Hematopoietic multipotent progenitor cell treated with erythropoietin and hydrocortisone succinate and interleukin-3 and kit ligand, for 15 days (in vitro differentiated cells): ENCODE measurements at regions not wholly inside any gene's neighbourhood (a gene's known extent, or its start where the extent isn't known, plus 50 kb on each side); places are given as distances from the start of the nearest gene placed in this dataset.

Experiments used
- DNase-seq: peaks from one replicate; pipeline ENCODE4 v3.0.0-alpha.2; 2015; ENCODE audit warnings: low spot score

DNA sequence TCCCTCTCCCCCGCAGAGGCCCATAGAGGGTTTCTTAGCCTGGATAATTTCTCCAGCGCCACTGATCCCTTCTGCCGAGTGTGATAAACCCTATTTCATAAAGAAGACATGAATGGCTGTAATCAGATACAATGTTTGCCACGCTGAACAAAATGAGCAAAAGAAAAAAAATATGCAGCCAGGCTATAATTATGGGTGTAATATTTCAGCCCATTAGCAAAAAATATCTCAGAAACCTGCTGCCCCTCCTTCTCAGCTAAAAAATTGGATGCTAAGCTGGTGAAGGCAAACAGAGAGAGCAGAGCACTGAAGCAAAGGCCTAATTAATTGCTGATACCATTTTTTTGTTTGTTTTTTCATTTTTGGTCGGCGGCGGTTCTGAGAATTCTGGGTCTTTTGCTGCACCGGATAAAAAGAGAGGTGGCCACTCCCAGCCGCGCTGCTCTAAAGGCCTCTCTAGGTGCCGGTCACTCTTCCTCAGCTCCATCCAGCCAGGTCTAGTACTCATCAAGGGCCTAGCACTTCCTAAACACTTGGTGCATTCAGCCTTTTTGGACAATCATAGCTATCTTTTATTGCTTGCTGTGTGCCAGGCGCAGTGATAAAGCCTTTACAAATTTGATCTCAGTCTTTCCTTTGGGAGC lies 128.7 kb upstream of the TLE3 start:
- DNase-seq: no peak

DNA sequence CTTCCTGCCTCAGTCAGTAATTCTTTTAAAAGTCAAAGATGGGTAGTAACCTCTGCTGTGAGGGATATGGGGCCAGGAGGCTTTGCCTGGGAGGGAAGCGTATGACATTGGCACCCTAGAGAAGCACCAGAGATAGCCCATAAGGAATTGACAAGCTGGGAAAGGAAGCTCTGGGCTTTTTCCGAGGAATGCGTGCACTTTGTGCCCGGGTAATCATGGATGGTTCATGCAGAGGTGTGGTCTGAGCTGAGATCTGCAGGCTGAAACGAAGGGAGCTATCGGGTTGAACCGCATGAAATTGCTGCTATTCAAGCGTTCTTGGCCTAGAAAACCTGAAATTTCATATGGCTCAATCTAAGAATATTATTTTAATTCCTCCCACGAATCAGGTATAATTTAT lies 127.7 kb upstream of the TLE3 start:
- DNase-seq: no peak

DNA sequence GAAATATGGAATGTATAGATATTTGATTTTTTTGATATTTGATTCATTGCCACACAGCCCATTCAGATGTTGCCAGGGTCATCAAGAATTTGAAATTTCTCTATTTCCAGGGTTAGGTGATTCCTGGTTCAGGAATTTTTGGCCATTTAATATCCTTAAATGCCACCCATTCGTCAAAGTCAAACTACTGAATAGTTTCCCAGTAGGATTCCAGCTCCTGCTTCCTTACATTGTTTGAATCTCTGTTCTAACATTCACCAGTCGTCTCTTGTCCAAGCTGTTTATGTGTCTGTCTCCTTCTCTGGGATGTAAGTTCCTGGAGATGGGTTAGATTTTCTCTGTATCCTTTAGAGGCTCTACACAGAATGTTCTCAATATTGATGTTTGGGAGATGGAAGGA lies 124.9 kb upstream of the TLE3 start:
- no peak for DNase-seq

DNA sequence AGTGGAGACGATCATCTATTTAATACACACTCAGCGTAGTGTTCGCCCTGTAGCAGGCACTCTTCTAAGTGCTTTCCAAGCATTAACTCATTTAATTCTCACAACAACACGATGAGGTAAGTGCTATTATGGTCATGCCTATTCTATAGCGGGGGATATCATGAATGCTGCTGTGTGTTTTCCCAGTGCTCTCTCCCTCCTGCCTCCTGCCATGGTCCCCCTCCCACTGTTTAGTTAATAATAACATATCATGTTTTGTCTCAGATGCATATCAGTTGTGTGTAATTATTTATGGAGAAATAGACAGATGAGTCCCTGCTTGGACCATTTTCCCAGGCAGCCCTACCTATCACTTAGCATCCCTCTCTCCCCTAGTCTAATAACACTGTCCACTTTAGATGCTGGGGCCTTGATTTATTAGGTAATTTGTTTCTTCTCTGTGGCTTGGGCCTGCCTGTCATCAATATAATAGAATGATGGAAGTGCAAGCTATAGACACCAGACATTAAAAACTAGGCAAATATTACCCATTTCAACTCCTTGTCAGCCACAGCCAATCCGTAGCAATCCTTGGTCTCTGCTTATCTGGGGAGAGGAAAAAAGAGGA lies 122.9 kb upstream of the TLE3 start:
- no peak for DNase-seq

DNA sequence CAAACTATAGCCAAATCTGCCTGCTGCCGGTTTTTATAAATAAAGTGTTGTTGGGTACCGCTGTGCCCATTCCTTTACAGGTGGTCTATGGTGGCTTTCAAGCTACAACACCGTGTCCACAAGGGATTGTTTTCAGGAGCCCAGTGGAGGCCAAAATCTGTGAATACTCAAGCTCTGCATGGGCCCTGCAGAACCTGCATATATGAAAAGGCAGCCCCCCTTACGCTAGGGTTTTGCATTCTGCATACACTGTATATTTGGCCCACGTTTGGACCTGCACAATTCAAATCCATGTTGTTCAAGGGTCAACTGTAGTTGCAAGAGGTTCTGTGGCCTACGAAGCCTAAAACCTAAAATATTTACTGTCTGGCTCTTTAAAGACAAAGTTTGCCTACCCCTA lies 122.2 kb upstream of the TLE3 start:
- DNase-seq: no peak

DNA sequence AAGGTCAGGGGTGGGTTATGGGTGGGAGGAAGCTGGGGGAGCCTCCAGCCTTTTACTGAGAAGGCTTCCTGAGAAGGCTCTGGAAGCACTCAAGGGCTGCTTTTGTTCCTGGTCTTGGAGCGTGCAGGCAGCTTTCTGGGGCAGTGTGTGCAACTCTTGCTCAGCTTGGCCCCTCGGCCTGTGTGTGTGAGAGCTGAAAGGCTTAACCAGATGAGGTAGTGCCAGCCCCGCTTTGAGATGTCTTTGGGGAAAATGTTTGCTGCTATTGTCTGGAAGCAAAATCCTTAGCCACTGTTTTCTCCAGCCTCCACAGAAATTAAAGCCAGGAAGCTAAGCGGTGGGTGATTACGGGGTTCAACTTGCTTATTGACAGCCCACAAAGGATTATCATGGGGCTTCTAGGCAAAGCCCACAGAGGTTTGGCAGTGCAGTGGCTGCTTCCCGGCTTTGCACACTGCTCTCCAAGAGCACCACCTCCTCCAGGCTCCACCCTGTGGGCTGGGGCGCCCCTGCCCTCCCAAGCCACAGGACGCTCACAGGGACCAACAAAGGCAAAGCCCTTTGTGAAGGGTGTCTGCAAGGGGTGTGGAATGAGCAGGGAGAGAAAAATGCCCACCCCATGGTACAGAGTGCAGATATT lies 121.7 kb upstream of the TLE3 start:
- DNase-seq: no peak

DNA sequence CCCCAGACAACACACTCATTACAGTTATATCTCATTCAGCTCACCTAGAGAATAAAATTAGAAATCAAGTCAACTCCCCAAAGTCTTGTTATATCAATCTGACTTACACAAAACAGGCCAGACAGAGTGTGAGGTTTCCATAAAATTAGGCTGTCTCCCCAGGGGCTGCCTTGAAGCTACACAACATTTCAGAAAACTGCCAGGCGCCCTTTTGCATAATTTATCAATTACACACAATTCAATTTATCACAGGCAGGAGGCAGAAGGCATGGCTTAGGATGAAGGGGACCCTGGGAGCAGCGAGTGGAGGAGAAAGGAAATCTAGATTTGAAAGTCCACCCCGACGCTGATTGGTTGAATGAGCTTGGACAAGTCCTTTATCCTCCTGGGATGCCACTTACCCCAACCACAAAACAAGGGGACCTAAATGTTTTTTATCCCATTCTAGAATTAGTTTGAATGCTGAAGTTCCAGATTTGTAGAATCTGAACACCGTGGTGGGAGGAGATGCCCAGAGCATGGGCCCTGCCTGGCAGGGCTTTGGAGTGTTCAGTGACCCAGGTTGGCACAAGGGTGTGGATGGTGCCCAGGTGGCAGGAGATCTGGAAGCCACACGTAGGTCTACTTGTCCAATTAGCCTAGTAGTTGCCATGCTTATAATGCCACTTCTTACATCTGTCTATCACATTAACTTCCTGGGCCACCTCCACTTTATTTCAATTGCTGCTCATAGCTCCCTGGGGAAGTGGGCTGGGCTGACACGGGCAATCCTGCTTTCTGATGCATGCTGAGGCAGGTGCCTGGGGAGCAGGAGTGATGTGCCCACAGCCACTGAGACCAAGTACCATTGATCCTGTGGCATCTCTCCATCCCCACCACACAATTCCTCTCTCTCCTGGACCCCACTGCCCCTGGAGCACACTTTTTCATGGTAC lies 119.8 kb upstream of the TLE3 start:
- no peak for DNase-seq

DNA sequence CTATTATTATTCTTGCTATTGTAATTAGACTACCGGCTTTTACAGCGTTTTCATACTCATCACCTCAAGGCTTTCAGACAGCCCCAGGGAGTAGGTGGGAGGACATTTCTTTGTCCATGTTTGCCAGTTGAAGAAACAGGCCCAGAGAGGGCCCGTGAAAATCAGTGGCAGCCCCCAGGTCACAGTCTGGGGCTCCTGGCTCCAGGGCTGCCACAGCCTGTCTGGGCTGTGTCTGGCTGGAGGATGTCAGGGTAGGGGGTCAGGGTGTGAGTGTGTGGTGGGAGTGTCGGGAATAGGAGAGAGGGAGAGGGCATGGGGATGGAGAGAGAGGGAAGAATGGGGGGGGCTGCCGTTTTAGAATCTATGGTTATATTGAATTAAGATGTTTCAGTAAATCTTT lies 118.2 kb upstream of the TLE3 start:
- DNase-seq: no peak

DNA sequence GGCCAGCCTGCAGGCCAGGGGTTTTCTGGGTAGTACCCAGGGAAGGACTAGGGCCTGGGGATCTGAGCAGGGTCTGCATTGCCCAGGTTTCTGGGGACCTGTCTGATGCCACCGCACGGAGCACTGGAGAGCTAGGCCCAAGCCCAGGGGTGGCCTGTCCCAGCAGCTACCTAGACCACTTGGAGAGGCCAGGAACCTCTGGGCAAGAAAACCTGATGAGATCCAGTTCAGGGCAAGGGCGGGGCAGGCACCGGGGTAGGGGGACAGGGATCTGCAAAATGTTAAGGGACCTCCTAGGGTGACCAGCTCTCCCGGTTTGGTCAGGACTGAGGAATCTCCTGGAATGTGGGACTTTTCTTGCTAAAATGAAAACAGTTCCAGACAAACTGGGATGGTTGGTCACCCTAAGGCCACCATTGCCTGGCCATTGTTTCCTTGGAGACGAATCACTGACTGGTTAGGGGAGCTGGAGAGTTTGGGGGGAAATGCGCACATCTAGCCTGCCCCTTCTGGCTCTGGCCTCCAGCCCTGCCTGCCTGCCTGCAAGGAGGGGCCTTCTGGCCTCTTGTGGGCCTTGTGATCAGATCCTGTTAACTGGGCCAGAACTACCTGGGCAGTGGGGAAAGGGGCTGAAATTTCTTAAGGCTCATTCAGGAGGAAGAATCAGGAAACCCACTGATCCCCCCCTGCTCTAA lies 117.4 kb upstream of the TLE3 start:
- no peak for DNase-seq

DNA sequence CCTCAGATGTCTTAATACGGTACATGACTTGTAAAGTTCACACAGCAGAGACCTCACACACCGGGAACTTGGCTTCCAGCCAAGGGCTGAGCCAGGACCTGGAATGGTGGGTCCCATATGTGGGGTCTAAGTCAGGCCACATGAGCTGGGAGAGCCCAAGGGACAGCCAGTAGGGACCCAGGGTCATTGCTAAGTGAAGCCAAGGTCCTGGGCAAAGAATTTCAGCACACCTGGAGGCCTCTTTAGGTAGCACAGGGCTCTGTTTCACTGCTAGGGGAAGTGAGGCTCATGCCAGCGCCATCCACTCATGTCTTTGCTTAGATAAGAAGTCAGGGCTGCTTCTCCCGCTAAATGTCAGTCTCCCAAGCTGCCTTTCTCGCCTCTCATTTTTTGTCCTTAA lies 116.6 kb upstream of the TLE3 start:
- DNase-seq: no peak

DNA sequence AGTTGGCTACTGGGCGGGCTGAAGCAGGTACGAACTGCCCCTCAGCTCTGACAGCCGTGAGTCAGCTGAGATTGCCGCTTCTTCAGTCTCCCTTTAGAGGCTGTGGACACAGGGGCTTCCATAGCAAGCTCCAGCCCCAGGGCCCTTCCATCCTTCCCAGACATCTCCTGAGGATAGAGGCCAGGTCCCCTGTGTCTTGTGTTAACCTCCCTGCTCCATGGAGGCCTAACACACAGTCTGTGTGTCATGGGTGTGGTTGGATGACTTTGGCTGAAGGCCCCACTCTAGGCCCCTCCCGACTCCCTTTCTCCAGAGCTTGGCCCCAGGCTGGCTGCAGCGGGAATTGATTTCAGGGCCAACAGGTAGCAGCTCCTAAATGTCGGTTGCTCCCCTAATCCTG lies 116.1 kb upstream of the TLE3 start:
- DNase-seq: no peak

DNA sequence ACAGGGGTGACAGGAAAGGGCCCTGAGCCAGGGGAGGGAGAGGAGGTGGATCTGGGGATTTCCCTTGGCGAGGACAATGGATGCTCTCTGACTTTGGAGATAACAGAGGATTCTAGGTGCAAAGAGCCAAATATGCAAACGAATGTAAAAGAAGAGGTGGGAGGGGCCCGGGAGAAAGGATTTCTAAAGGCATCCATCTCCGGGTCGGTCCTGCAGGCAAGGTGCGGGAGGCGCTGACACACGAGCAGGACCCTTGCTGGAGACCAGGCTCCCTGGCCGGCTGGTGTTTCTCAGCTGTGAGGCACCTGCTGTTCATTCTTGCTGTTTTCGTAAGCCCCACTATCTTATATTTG lies 115.2 kb upstream of the TLE3 start:
- DNase-seq: no peak

DNA sequence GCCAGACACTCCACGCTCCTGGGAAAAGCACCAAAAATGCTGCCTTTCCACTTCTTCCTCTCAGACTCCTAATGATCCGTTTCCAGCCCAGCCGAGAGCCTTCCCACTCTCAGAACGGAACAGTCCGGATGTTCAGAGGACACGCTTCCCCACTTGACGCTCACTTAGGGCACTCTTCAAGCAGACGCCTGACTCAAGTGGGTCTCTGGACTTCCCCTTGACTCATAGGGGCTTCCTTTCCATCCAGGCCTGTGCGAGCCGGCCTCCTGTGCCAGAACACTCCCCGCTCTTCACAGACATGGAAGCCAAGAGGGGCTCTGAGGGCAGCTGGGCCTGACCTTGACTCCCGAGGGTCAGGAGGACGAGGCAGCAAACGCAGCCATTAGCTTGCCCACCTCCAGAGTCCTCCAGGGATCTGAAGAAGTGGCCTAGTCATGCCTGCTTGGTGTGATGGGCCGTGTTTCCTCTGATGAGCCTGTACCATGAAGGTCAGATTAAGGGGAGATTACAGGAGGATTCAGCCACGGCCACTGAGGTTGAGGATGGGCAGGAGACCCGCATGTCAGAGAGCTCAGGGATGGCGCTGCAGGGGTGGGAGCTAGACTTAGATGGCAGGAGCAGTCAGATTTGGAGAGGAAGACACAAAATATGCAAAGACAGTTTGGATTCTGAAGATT lies 114.7 kb upstream of the TLE3 start:
- DNase-seq: no peak

DNA sequence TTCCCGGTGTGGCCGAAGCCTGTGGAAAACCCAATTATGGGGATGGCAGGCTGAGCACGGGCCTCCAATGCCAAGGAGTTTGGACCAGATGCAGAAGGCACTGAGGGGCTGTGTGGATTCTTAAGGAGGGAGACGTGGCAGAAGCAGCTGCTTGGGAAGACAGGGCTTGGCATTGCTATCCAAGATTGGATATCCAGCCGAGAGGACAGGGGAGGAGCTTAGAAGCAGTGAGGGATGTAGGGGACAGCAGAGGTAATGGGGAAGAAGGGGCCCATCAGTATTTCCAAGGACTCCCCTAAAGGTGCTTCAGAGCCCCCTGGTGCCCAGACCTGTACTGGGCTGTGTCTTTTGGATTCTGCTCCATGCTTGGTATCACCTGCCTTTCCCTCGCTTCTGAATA lies 112.8 kb upstream of the TLE3 start:
- no peak for DNase-seq

DNA sequence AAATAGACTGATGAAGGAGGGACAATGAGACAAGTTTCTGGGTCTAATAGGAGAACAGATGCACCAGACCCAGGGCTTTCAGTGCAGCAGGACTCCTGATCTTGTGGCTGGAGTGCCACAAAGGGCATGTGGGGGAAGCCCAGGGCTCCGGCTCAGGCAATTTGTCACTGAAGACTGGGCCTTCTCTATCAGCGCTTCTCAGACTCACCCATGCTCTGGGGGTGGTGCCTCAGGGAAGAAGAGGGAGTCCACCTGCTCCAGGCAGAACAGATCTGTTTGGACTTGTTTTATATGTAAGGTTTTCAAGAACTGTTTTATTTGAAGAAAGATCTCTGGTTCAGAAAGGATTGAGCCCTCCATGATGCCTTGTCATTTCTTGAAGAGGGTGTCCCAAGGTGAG lies 112.4 kb upstream of the TLE3 start:
- DNase-seq: no peak

DNA sequence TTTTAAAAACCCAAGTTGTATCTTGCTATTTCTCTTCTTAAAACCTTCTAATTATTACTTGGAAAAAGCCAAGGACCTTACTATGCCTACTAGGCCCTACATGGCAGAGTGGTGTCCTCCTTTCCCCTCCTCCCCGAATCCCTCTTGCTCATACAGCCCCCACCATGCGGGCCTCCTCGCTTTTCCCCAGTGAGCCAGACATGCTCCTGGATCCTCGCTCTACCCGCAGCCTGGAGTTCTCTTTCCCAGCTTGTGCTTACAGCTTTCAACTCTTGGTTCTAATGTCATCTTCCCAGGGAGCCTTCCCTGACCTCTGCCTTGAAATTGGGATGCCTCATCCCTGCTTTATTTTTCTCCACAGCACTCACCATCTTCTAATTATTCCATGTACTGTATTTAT lies 111.8 kb upstream of the TLE3 start:
- no peak for DNase-seq

DNA sequence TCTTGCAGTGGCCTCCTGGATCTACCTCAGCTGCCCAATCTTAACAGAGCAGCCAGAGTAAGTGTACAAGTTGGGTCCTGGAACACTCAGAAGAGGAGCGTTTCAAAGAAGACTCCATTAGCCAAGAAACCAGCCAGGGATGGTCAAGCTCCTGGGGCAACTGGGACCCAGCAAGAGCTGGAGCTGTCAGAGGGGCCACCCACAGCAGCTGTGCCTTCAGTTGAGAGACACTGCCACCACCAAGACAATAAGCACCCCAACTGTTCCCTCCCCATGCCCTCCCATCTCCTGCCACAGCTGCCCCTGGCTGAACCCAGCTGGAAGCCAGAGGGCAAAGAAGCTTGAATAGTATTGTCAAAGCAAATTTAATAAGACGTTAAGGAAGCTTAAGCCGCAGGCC lies 110.6 kb upstream of the TLE3 start:
- no peak for DNase-seq

DNA sequence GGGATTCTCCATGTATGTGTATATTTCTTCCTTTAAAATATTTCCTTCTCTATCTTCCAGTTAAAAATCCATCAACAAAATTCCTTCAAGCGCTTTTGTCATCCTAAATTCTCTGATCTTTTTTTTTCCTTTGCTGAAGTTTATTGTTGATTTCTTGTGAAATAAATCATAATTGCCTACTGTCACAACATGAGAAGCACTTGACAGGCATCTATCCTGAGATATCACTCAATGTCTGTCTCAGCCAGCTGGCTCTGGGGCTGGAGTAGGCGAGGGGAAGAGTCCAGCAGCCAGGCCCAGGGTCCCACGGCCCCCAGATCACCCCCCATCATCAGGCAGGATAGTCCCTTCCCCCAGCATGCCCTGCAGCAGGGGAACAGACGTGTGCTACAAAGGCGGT lies 109.0 kb upstream of the TLE3 start:
- DNase-seq: no peak

DNA sequence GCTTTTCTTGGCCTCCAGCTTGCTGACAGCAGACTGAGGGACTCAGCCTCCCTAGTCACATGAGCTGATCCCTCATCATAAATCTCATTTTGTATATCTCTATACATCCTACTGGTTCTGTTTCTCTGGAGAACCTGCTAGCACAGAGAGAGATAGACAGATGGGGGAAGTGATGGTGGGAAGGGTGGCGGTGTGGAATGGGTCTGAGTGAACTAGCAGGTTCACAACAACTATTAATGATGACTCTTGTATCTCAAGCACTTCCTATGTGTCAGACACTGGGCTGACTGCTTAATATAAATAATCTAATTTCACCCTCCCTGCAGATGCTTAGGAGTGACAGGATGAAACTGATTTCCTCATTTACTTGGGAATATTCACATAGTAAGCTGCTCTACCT lies 106.9 kb upstream of the TLE3 start:
- DNase-seq: no peak

DNA sequence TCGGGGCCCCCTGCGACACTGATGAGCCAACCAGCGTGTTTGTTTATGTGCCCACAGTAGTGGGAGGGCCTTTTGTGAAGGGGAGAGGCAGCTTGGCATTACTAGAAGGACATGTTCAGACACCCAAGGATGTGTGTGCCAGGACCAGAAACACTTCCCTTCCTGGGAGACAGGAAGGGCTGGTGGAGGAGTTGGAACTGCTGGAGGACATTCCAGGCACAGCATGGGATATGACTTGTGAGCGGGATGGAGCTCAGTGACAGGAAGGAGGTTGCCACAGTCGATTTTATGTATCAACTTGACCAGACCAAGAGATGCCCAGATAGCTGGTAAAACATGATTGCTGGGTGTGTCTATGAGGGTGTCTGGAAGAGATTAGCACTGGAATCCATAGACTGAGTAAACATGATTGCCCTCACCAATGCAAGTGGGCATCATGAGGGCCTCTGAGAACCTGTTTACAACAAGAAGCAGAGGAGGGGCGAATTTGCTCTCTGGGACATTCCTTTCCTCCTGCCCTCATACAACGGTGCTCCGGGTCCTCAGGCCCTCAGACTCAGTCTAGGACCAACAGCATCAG lies 106.4 kb upstream of the TLE3 start:
- no peak for DNase-seq

DNA sequence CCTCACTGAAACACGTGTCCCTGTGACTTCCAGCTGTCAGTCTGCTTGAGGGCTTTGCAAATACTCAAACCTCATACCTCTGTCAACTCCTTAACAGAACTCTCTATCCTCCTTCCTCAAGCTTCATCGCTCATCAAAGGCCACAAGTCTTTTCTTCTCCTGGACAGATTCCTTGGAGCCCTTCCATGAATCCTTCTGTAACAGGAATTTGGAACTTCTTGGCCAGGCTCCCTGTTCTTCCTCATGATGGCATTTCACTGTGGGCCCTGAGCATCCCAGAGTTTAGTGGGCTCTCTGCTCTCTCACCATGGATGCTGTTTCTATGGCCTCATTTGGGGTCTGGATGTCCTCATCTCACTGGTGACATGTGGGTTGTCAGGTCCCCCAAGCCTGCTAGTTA lies 105.0 kb upstream of the TLE3 start:
- no peak for DNase-seq

DNA sequence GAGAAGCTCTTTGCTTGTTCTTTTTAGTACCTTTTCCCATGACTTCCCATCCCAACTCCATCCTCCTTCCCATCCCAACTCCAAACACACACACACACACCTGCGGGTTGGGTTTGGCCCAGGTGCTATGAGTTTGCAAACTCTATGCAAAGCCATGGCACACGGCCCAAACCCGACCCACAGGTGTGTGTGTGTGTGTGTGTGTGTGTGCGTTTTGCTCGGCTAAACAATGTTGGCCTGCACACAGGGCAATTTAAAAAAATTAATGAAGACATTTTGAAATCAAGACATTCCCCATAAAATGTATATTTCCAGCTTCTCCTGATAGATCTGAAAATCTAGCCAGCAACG lies 103.7 kb upstream of the TLE3 start:
- no peak for DNase-seq
